ENCODE measurements at regions not wholly inside any gene's neighbourhood (a gene's known extent, or its start where the extent isn't known, plus 50 kb on each side); places are given as distances from the start of the nearest gene placed in this dataset.

DNA sequence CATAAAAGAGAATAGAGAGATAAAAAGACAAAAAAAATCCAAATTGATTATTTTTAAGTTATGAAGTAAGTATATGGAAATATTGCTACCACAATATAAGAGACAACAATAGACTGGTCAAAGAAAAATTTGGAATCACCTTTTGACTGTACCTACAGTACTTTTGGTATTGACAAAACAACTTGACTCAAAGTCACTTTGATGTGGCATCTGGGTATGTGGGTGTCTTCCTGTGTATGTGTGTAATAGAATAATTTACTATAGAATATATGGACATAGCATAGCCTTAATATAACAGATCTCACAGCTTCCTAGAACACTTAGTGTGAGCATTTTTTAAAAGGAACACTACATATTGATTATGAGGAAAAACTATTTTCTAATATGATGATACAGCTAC is 1016.2 kb upstream of the PCDH20 start:
- no peaks in the 10 kb centered on the region for H3K27me3 ChIP-seq (ENCODE audit: insufficient read depth in 3 of 3, low read length in 2 of 3)
- ATAC-seq: no peak
- H3K36me3 ChIP-seq (ENCODE audit: insufficient read depth in 1 of 2, low read depth in 1 of 2): no peaks in the 10 kb centered on the region
- intact Hi-C loops (cut with DNase I): no loop called here
- H3K4me3 ChIP-seq: no peak overlapping the region
- no peaks in the 10 kb centered on the region for H3K4me1 ChIP-seq
- H3K9me3 ChIP-seq: no peaks in the 10 kb centered on the region
- DNase-seq: no peak
- no peak overlapping the region for H3K27ac ChIP-seq
- TF ChIP-seq, protein P1, sequence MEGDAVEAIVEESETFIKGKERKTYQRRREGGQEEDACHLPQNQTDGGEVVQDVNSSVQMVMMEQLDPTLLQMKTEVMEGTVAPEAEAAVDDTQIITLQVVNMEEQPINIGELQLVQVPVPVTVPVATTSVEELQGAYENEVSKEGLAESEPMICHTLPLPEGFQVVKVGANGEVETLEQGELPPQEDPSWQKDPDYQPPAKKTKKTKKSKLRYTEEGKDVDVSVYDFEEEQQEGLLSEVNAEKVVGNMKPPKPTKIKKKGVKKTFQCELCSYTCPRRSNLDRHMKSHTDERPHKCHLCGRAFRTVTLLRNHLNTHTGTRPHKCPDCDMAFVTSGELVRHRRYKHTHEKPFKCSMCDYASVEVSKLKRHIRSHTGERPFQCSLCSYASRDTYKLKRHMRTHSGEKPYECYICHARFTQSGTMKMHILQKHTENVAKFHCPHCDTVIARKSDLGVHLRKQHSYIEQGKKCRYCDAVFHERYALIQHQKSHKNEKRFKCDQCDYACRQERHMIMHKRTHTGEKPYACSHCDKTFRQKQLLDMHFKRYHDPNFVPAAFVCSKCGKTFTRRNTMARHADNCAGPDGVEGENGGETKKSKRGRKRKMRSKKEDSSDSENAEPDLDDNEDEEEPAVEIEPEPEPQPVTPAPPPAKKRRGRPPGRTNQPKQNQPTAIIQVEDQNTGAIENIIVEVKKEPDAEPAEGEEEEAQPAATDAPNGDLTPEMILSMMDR (IDR thresholded peaks at IDR 0.05): no peak

DNA sequence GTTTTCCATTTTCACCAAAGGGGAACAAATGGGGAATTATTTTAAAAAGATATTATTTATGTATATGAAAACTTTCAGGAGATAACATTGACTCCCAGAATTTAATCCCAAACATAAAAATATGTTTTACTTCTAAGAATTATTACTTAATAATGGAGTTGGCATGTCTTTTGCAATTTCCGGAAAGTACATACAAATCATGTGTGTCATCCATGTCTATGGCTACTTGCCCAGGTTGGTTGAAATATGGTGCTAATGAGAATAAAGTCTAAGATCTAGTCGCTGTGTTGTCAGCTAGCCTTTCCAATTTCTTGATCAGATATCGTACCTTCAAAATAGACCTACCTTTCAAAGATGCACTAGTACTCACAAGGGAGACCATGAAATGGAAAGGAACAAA is 1003.2 kb upstream of the PCDH20 start:
- H3K36me3 ChIP-seq (ENCODE audit: insufficient read depth in 1 of 2, low read depth in 1 of 2): no peaks in the 10 kb centered on the region
- TF ChIP-seq, protein P1 (IDR thresholded peaks at IDR 0.05): no peak
- H3K9me3 ChIP-seq: no peaks in the 10 kb centered on the region
- H3K4me3 ChIP-seq: no peak overlapping the region
- 23 to 35% (median 25%) methylated on average over 3 of the region's 3 CpGs for WGBS, 3 donors
- no peak for ATAC-seq
- no peaks in the 10 kb centered on the region for H3K27me3 ChIP-seq (ENCODE audit: insufficient read depth in 3 of 3, low read length in 2 of 3)
- intact Hi-C loops (cut with DNase I): no loop called here
- no peak overlapping the region for H3K27ac ChIP-seq
- H3K4me1 ChIP-seq: no peaks in the 10 kb centered on the region
- no peak for DNase-seq

DNA sequence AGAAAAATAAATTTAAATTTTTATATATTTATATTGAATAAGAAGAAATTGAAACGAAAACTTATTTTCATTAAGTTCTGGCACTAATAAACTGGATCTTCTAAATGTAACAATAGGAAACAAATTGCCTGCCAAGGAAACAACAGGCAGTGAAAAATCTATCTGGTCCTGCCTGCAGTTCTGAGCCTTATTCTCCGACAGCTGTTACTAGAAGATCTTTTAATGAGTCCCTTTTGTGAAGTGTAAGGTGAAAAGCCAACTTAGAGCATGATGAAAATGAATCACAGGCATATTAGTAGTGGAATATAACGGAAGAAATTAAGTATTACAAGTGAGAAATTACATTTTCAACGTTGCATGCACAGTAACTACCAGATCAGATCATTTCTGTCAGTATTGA is 1002.7 kb upstream of the PCDH20 start:
- TF ChIP-seq, protein P1 (IDR thresholded peaks at IDR 0.05): no peak
- H3K9me3 ChIP-seq: no peaks in the 10 kb centered on the region
- H3K27ac ChIP-seq: no peak overlapping the region
- no peaks in the 10 kb centered on the region for H3K4me1 ChIP-seq
- 14 to 21% (median 16%) methylated on average over 4 of the region's 4 CpGs for WGBS, 3 donors
- H3K36me3 ChIP-seq (ENCODE audit: insufficient read depth in 1 of 2, low read depth in 1 of 2): no peaks in the 10 kb centered on the region
- no peak for DNase-seq
- intact Hi-C loops (cut with DNase I): no loop called here
- no peak overlapping the region for H3K4me3 ChIP-seq
- ATAC-seq: no peak
- H3K27me3 ChIP-seq (ENCODE audit: insufficient read depth in 3 of 3, low read length in 2 of 3): no peaks in the 10 kb centered on the region

DNA sequence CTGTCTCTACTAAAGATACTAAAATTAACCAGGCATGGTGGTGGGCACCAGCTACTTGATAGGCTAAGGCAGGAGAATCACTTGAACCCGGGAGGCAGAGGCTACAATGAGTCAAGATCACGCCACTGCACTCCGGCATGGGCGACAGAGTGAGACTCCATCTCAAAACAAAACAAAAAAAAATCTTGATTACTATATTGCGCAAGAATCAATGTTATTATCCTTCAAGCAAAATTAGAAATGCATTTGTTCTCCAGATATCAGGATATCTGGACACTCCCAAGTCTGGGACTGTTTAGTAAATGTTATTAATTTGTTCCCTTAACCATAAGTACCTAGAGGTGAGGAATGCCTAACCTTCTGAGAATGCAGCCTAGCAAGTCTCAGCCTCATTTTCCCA is 992.2 kb upstream of the PCDH20 start:
- ATAC-seq (no peak), DNase-seq (no peak)
- H3K4me1 ChIP-seq: no peaks in the 10 kb centered on the region
- no peaks in the 10 kb centered on the region for H3K9me3 ChIP-seq
- no peaks in the 10 kb centered on the region for H3K27me3 ChIP-seq (ENCODE audit: insufficient read depth in 3 of 3, low read length in 2 of 3)
- TF ChIP-seq, protein P1 (IDR thresholded peaks at IDR 0.05): no peak
- H3K36me3 ChIP-seq (ENCODE audit: insufficient read depth in 1 of 2, low read depth in 1 of 2): no peaks in the 10 kb centered on the region
- 75 to 93% (median 93%) methylated on average over 5 of the region's 5 CpGs for WGBS, 3 donors
- intact Hi-C loops (cut with DNase I): no loop called here
- no peak overlapping the region for H3K27ac ChIP-seq
- no peak overlapping the region for H3K4me3 ChIP-seq

DNA sequence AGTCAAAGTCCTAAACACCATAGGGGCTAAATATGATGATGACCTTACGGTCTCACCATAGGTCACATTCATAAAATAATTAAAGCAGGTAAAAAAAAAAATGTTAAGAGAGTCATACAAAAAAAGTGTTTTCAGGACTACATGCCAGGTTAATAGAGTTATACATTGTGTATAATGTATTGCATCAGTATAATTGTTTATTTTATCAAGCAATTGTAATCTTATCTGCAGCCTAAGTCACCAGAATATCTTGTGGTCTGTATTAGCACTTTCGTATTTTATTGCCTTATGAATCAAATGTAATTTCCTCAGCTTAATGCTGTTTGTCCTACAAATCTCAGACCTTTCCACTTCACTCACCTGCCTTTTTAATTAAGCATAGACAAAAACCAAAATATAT is 972.9 kb upstream of the PCDH20 start:
- no peaks in the 10 kb centered on the region for H3K27me3 ChIP-seq (ENCODE audit: insufficient read depth in 3 of 3, low read length in 2 of 3)
- no peaks in the 10 kb centered on the region for H3K36me3 ChIP-seq (ENCODE audit: insufficient read depth in 1 of 2, low read depth in 1 of 2)
- WGBS, 3 donors: 77 to 86% (median 85%) methylated on average over 2 of the region's 2 CpGs
- TF ChIP-seq, protein P1 (IDR thresholded peaks at IDR 0.05): no peak
- intact Hi-C loops (cut with DNase I): no loop called here
- no peak overlapping the region for H3K27ac ChIP-seq
- ATAC-seq (no peak), DNase-seq (no peak)
- no peaks in the 10 kb centered on the region for H3K9me3 ChIP-seq
- H3K4me3 ChIP-seq: no peak overlapping the region
- no peaks in the 10 kb centered on the region for H3K4me1 ChIP-seq

All from psoas muscle (tissue), 7 donors.